ENCODE measurements at regions not wholly inside any gene's neighbourhood (a gene's known extent, or its start where the extent isn't known, plus 50 kb on each side); places are given as distances from the start of the nearest gene placed in this dataset.

GRCh38 chr4:81860111-81860510 lies 388.4 kb upstream of the RASGEF1B start:
- no peak for DNase-seq

- DNase-seq, result no peak
These were observed 382.7 kb upstream of the RASGEF1B start for GRCh38 chr4:81854406-81854805.

- no peak for DNase-seq
These were observed 380.5 kb upstream of the RASGEF1B start for GRCh38 chr4:81852031-81852715.

GRCh38 chr4:81850701-81851100 lies 379.0 kb upstream of the RASGEF1B start:
- no peak for DNase-seq

GRCh38 chr4:81845761-81846160 lies 374.1 kb upstream of the RASGEF1B start:
- DNase-seq, result no peak

- DNase-seq, result no peak
These were observed 373.6 kb upstream of the RASGEF1B start for GRCh38 chr4:81845273-81845672.

- peak; percentile 82 for DNase-seq
These were observed 373.0 kb upstream of the RASGEF1B start for GRCh38 chr4:81844717-81845116.

GRCh38 chr4:81839347-81840042 lies 367.8 kb upstream of the RASGEF1B start:
- DNase-seq, result peak; percentile 10

- DNase-seq, result no peak
These were observed 366.9 kb upstream of the RASGEF1B start for GRCh38 chr4:81838586-81838985.

GRCh38 chr4:81836716-81837115 lies 365.0 kb upstream of the RASGEF1B start:
- no peak for DNase-seq

- DNase-seq, result no peak
These were observed 361.9 kb upstream of the RASGEF1B start for GRCh38 chr4:81833576-81833975.

GRCh38 chr4:81828991-81829390 lies 357.3 kb upstream of the RASGEF1B start:
- no peak for DNase-seq

GRCh38 chr4:81827577-81828202 lies 356.0 kb upstream of the RASGEF1B start:
- DNase-seq, result peak; percentile 83

- peak; percentile 5 for DNase-seq
These were observed 355.2 kb upstream of the RASGEF1B start for GRCh38 chr4:81826817-81827424.

GRCh38 chr4:81826335-81826734 lies 354.6 kb upstream of the RASGEF1B start:
- no peak for DNase-seq

- no peak for DNase-seq
These were observed 346.7 kb upstream of the RASGEF1B start for GRCh38 chr4:81818385-81818920.

- DNase-seq, result no peak
These were observed 344.5 kb upstream of the RASGEF1B start for GRCh38 chr4:81816031-81816761.

- no peak for DNase-seq
These were observed 343.4 kb upstream of the RASGEF1B start for GRCh38 chr4:81814987-81815541.

GRCh38 chr4:81811562-81812293 lies 340.0 kb upstream of the RASGEF1B start:
- DNase-seq, result no peak

- DNase-seq, result no peak
These were observed 336.4 kb upstream of the RASGEF1B start for GRCh38 chr4:81808011-81808672.

GRCh38 chr4:81807386-81807785 lies 335.7 kb upstream of the RASGEF1B start:
- DNase-seq, result no peak
